Parathyroid adenoma (tissue), 2 donors: ENCODE measurements at regions not wholly inside any gene's neighbourhood (a gene's known extent, or its start where the extent isn't known, plus 50 kb on each side); places are given as distances from the start of the nearest gene placed in this dataset.
"Not testable (repeated sequence)": the region's sequence is repeated elsewhere in the genome, so short reads cannot be mapped to it uniquely, and the experiment has no call there.

ENCODE experiments used
- H2AFZ ChIP-seq: fragments of 300-600 bp; sonication (generic); one replicate; pipeline ENCODE4 v1.7.0; 2017; ENCODE audit warnings: antibody characterized with exemption, mild to moderate bottlenecking
- H3K27ac ChIP-seq: fragments of 300-600 bp; sonication (generic); one replicate; pipeline ENCODE4 v1.7.0; 2017
- H3K27me3 ChIP-seq: fragments of 300-600 bp; sonication (generic); one replicate; pipeline ENCODE4 v1.7.0; 2017; ENCODE audit warnings: low read length; ENCODE audit not compliant: control insufficient read depth, insufficient read depth
- H3K36me3 ChIP-seq: fragments of 300-600 bp; sonication (generic); one replicate; pipeline ENCODE4 v1.7.0; 2017; ENCODE audit warnings: low read length; ENCODE audit not compliant: control insufficient read depth, insufficient read depth
- H3K4me1 ChIP-seq: fragments of 300-600 bp; sonication (generic); one replicate; pipeline ENCODE4 v1.7.0; 2017; ENCODE audit warnings: control low read depth
- H3K4me2 ChIP-seq: fragments of 300-600 bp; sonication (generic); one replicate; pipeline ENCODE4 v1.7.0; 2017; ENCODE audit warnings: low read length
- H3K4me3 ChIP-seq: fragments of 300-600 bp; sonication (generic); one replicate; pipeline ENCODE4 v1.7.0; 2017; ENCODE audit warnings: low read depth, low read length
- H3K79me2 ChIP-seq: fragments of 300-600 bp; sonication (generic); one replicate; pipeline ENCODE4 v1.7.0; 2017; ENCODE audit warnings: control low read depth
- H3K9ac ChIP-seq: fragments of 300-600 bp; sonication (generic); one replicate; pipeline ENCODE4 v1.7.0; 2017; ENCODE audit warnings: mild to moderate bottlenecking
- H3K9me3 ChIP-seq: fragments of 300-600 bp; sonication (generic); one replicate; pipeline ENCODE4 v1.7.0; 2017; ENCODE audit warnings: low read length; ENCODE audit not compliant: control insufficient read depth
- CTCF ChIP-seq: fragments of 300-600 bp; sonication (generic); IDR thresholded peaks from one replicate; pipeline ENCODE4 v1.7.0; 2017; ENCODE audit warnings: antibody characterized with exemption, mild to moderate bottlenecking
- donor health status: primary hyperparathyroidism.

- H3K4me2 ChIP-seq: no peak overlapping the region
- H3K9me3 ChIP-seq: no peaks in the 10 kb centered on the region
- no peaks in the 10 kb centered on the region for H3K27me3 ChIP-seq
- no peaks in the 10 kb centered on the region for H3K4me1 ChIP-seq
- no peak overlapping the region for H3K9ac ChIP-seq
- H3K36me3 ChIP-seq: no peaks in the 10 kb centered on the region
- no peaks in the 10 kb centered on the region for H3K79me2 ChIP-seq
- H3K4me3 ChIP-seq: no peak overlapping the region
- H2AFZ ChIP-seq: no peak overlapping the region
- TF ChIP-seq CTCF: no peak
- H3K27ac ChIP-seq: no peak overlapping the region
Measured at GRCh38 chr5:92147798-92148197, 764.7 kb upstream of the ARRDC3 start.

GRCh38 chr5:92147266-92147665 lies 764.1 kb upstream of the ARRDC3 start:
- Histone ChIP-seq H3K36me3 (no peaks in the 10 kb centered on the region), H3K27me3 (no peaks in the 10 kb centered on the region), H3K9me3 (no peaks in the 10 kb centered on the region), H3K4me2 (no peak overlapping the region), H3K4me1 (no peaks in the 10 kb centered on the region), H3K27ac (no peak overlapping the region), H3K79me2 (no peaks in the 10 kb centered on the region), H2AFZ (no peak overlapping the region), H3K4me3 (no peak overlapping the region), H3K9ac (no peak overlapping the region)
- TF ChIP-seq CTCF: no peak

- Histone ChIP-seq H2AFZ (no peak overlapping the region), H3K4me2 (no peak overlapping the region), H3K4me3 (no peak overlapping the region), H3K4me1 (no peaks in the 10 kb centered on the region), H3K9ac (no peak overlapping the region), H3K27me3 (no peaks in the 10 kb centered on the region), H3K79me2 (no peaks in the 10 kb centered on the region), H3K27ac (no peak overlapping the region), H3K9me3 (no peaks in the 10 kb centered on the region), H3K36me3 (no peaks in the 10 kb centered on the region)
- TF ChIP-seq CTCF: no peak
Measured at GRCh38 chr5:92145852-92146251, 762.7 kb upstream of the ARRDC3 start.

GRCh38 chr5:92144824-92145223 lies 761.7 kb upstream of the ARRDC3 start:
- no peaks in the 10 kb centered on the region for H3K79me2 ChIP-seq
- H3K27me3 ChIP-seq: no peaks in the 10 kb centered on the region
- no peaks in the 10 kb centered on the region for H3K9me3 ChIP-seq
- H3K36me3 ChIP-seq: no peaks in the 10 kb centered on the region
- no peak overlapping the region for H3K4me2 ChIP-seq
- no peak overlapping the region for H3K27ac ChIP-seq
- no peak overlapping the region for H2AFZ ChIP-seq
- H3K4me1 ChIP-seq: no peaks in the 10 kb centered on the region
- TF ChIP-seq CTCF: no peak
- no peak overlapping the region for H3K4me3 ChIP-seq
- no peak overlapping the region for H3K9ac ChIP-seq

- H3K4me3 ChIP-seq, H3K9me3 ChIP-seq, H3K79me2 ChIP-seq, H3K27me3 ChIP-seq, H3K27ac ChIP-seq, H2AFZ ChIP-seq, H3K4me1 ChIP-seq, H3K9ac ChIP-seq, H3K4me2 ChIP-seq, H3K36me3 ChIP-seq: not testable (repeated sequence)
Measured at GRCh38 chr5:92132294-92132908, 749.3 kb upstream of the ARRDC3 start.
